C4-2B (cell line): ENCODE measurements at regions not wholly inside any gene's neighbourhood (a gene's known extent, or its start where the extent isn't known, plus 50 kb on each side); places are given as distances from the start of the nearest gene placed in this dataset.
"Not testable (repeated sequence)": the region's sequence is repeated elsewhere in the genome, so short reads cannot be mapped to it uniquely, and the experiment has no call there.

ENCODE experiments used
- H3K27ac ChIP-seq: fragments of 450-650 bp; 2 replicates; pipeline ENCODE4 v1.5.1; 2017
- CTCF ChIP-seq: fragments of 450-650 bp; conservative IDR thresholded peaks from 2 replicates; pipeline ENCODE4 v1.5.1; 2017; ENCODE audit warnings: mild to moderate bottlenecking
- ZFX ChIP-seq: fragments of 450-650 bp; IDR thresholded peaks from 2 replicates; pipeline ENCODE4 v1.6.1; 2017

GRCh38 chr1:195697130-195697529, 911.1 kb downstream of the KCNT2 start:
- TF ChIP-seq CTCF (no peak), ZFX (no peak)
- H3K27ac ChIP-seq, result no peak overlapping the region

GRCh38 chr1:195686764-195687163, 921.5 kb downstream of the KCNT2 start:
- no peak overlapping the region for H3K27ac ChIP-seq
- TF ChIP-seq CTCF (no peak), ZFX (no peak)

- TF ChIP-seq ZFX, result no peak
- TF ChIP-seq CTCF, result no peak
- no peak overlapping the region for H3K27ac ChIP-seq
These were observed 943.6 kb downstream of the KCNT2 start for GRCh38 chr1:195664628-195665027.

GRCh38 chr1:195663549-195664280, 944.5 kb downstream of the KCNT2 start:
- TF ChIP-seq CTCF, result no peak
- no peak for TF ChIP-seq ZFX
- no peak overlapping the region for H3K27ac ChIP-seq

- H3K27ac ChIP-seq, result no peak overlapping the region
- TF ChIP-seq ZFX (no peak), CTCF (no peak)
These were observed 951.5 kb downstream of the KCNT2 start for GRCh38 chr1:195656780-195657179.

- H3K27ac ChIP-seq, result not testable (repeated sequence)
These were observed 959.4 kb downstream of the KCNT2 start for GRCh38 chr1:195648875-195649274.

- TF ChIP-seq CTCF (no peak), ZFX (no peak)
These were observed 970.7 kb downstream of the KCNT2 start for GRCh38 chr1:195637539-195637938.

GRCh38 chr1:195618287-195618686, 990.0 kb downstream of the KCNT2 start:
- no peak for TF ChIP-seq CTCF
- TF ChIP-seq ZFX, result no peak
- H3K27ac ChIP-seq, result no peak overlapping the region

More at GRCh38 chr1:195637539-195637938, 970.7 kb downstream of the KCNT2 start:
- H3K27ac ChIP-seq, result no peak overlapping the region
